ENCODE measurements at regions not wholly inside any gene's neighbourhood (a gene's known extent, or its start where the extent isn't known, plus 50 kb on each side); places are given as distances from the start of the nearest gene placed in this dataset.

- TF ChIP-seq CTCF (IDR thresholded peaks at IDR 0.05) = no peak
- TF ChIP-seq POLR2AphosphoS5 (IDR thresholded peaks at IDR 0.05) = no peak
- no peak for TF ChIP-seq POLR2A (IDR thresholded peaks at IDR 0.05; ENCODE audit: low read depth)
Measured at GRCh38 chr6:15183979-15184378, 61.9 kb upstream of the JARID2 start.
